Skin of body (tissue), 1 donor: ENCODE measurements at regions not wholly inside any gene's neighbourhood (a gene's known extent, or its start where the extent isn't known, plus 50 kb on each side); places are given as distances from the start of the nearest gene placed in this dataset.
"Not testable (repeated sequence)": the region's sequence is repeated elsewhere in the genome, so short reads cannot be mapped to it uniquely, and the experiment has no call there.

Source experiments
- DNase-seq: peaks from one replicate; lab custom pipeline; 2025; lab: John Stamatoyannopoulos, UW

- DNase-seq: no peak
Measured at GRCh38 chr5:96209829-96210228, 223.2 kb downstream of the PCSK1 start.

GRCh38 chr5:96207420-96207819 is 225.6 kb downstream of the PCSK1 start:
- no peak for DNase-seq

GRCh38 chr5:96203761-96204160 is 229.3 kb downstream of the PCSK1 start:
- no peak for DNase-seq

- no peak for DNase-seq
Measured at GRCh38 chr5:96201503-96201902, 231.5 kb downstream of the PCSK1 start.

GRCh38 chr5:96200641-96201040 is 232.4 kb downstream of the PCSK1 start:
- no peak for DNase-seq

GRCh38 chr5:96199713-96200183 is 233.3 kb downstream of the PCSK1 start:
- no peak for DNase-seq

- peak; percentile 38 for DNase-seq
Measured at GRCh38 chr5:96198356-96199058, 234.5 kb downstream of the PCSK1 start.

- not testable (repeated sequence) for DNase-seq
Measured at GRCh38 chr5:96197767-96198166, 235.3 kb downstream of the PCSK1 start.

GRCh38 chr5:96197347-96197746 is 235.7 kb upstream of the ELL2 start:
- DNase-seq: no peak

GRCh38 chr5:96196890-96197289 is 235.2 kb upstream of the ELL2 start:
- DNase-seq: no peak

GRCh38 chr5:96196407-96196806 is 234.8 kb upstream of the ELL2 start:
- DNase-seq: no peak

- DNase-seq: peak; percentile 38
Measured at GRCh38 chr5:96195123-96195522, 233.5 kb upstream of the ELL2 start.

GRCh38 chr5:96194593-96194992 is 232.9 kb upstream of the ELL2 start:
- no peak for DNase-seq

- DNase-seq: no peak
Measured at GRCh38 chr5:96193946-96194345, 232.3 kb upstream of the ELL2 start.

GRCh38 chr5:96189987-96190386 is 228.3 kb upstream of the ELL2 start:
- DNase-seq: no peak

- DNase-seq: no peak
Measured at GRCh38 chr5:96189028-96189826, 227.6 kb upstream of the ELL2 start.

GRCh38 chr5:96187309-96188027 is 225.8 kb upstream of the ELL2 start:
- no peak for DNase-seq

GRCh38 chr5:96184510-96184909 is 222.9 kb upstream of the ELL2 start:
- DNase-seq: not testable (repeated sequence)

GRCh38 chr5:96180684-96181435 is 219.2 kb upstream of the ELL2 start:
- DNase-seq: no peak

GRCh38 chr5:96177303-96177869 is 215.7 kb upstream of the ELL2 start:
- peak; percentile 38 for DNase-seq

- DNase-seq: no peak
Measured at GRCh38 chr5:96176022-96176421, 214.4 kb upstream of the ELL2 start.
